HCT116 (cell line): ENCODE measurements at regions not wholly inside any gene's neighbourhood (a gene's known extent, or its start where the extent isn't known, plus 50 kb on each side); places are given as distances from the start of the nearest gene placed in this dataset.

Source experiments
- ATAC-seq: fragments of 200-7000 bp; cut with Tn5 transposase; 2 replicates; pipeline ENCODE4 v1.9.1; 2020; ENCODE audit warnings: mild to moderate bottlenecking, moderate library complexity
- BruUV-seq: library from RNA; stranded (reverse); fragments of 400-500 nt; replicated peaks from 2 replicates; lab custom pipeline; 2021; lab: Mats Ljungman, UMichigan
- CTCF ChIA-PET: fragments of 300-600 bp; sonication (Branson Sonifier 250); formaldehyde crosslinking; loops from one replicate; lab custom pipeline; 2021; ENCODE audit warnings: antibody characterized with exemption; lab: Charles Lee
- POLR2A ChIA-PET: fragments of 300-600, 350-600 bp; sonication (Branson Sonifier 250); formaldehyde crosslinking; loops from one replicate; lab custom pipeline; 2021; ENCODE audit warnings: antibody characterized with exemption; lab: Charles Lee
- RAD21 ChIA-PET, 2 experiments: fragments of 300-600 bp; sonication (Branson Sonifier 250); formaldehyde crosslinking; loops; one replicate each; lab custom pipeline; 2023; ENCODE audit warnings: low total read pairs in 2 of 2; ENCODE audit not compliant: uncharacterized antibody in 2 of 2, unreplicated experiment in 2 of 2, low non-redundant PET in 1 of 2; lab: Charles Lee
- DNase-seq: peaks from one replicate; pipeline ENCODE4 v3.0.0-alpha.2; 2010; ENCODE audit warnings: low read depth, low spot score
- H2AFZ ChIP-seq: fragments of 200-600 bp; shearing (Covaris generic), sonication (generic); 2 replicates; pipeline ENCODE4 v1.6.1; 2017; ENCODE audit warnings: low read depth, mixed run types, mixed read lengths, antibody characterized with exemption, low read length; ENCODE audit not compliant: poor library complexity, severe bottlenecking
- H3K27ac ChIP-seq: 2 replicates; pipeline ENCODE4 v1.5.1; 2012; ENCODE audit warnings: low read depth, low read length
- H3K27me3 ChIP-seq: fragments of 200-600 bp; sonication (generic); 2 replicates; pipeline ENCODE4 v1.6.1; 2016; ENCODE audit warnings: mixed run types, low read length, mixed read lengths; ENCODE audit not compliant: insufficient read depth
- H3K36me3 ChIP-seq, 2 experiments: fragments of 200-500 bp in 1 of 2; fragments of 200-600 bp in 1 of 2; sonication (Bioruptor generic) in 1 of 2; sonication (generic) in 1 of 2; 2 replicates each; pipeline versions ENCODE4 v1.5.1 to v1.6.1; 2014 to 2016; ENCODE audit warnings: low read length in 2 of 2, inconsistent platforms in 1 of 2, mixed read lengths in 1 of 2, mixed run types in 1 of 2; ENCODE audit not compliant: insufficient read depth in 2 of 2, control insufficient read depth in 1 of 2
- H3K4me1 ChIP-seq, 2 experiments: fragments of 200-600 bp in 1 of 2; sonication (generic) in 1 of 2; 2 replicates each; pipeline versions ENCODE4 v1.5.1 to v1.6.1; 2012 to 2017; ENCODE audit warnings: low read length in 2 of 2, inconsistent platforms in 1 of 2, mild to moderate bottlenecking in 1 of 2, mixed read lengths in 1 of 2, mixed run types in 1 of 2, moderate library complexity in 1 of 2; ENCODE audit not compliant: insufficient read depth in 2 of 2, control insufficient read depth in 1 of 2
- H3K4me2 ChIP-seq: fragments of 200-600 bp; sonication (generic); 2 replicates; pipeline ENCODE4 v1.6.1; 2017; ENCODE audit warnings: mixed run types, low read length, mixed read lengths
- H3K4me3 ChIP-seq, 2 experiments: fragments of 200-600 bp in 1 of 2; sonication (generic) in 1 of 2; replicated peaks in 1 of 2; 2 replicates each; pipeline ENCODE4 v1.5.1; 2011 to 2016; ENCODE audit warnings: low read length in 2 of 2, control low read depth in 1 of 2, low read depth in 1 of 2, mild to moderate bottlenecking in 1 of 2, mixed read lengths in 1 of 2, mixed run types in 1 of 2
- H3K79me2 ChIP-seq: fragments of 200-600 bp; sonication (generic); 2 replicates; pipeline ENCODE4 v1.6.1; 2017; ENCODE audit warnings: mild to moderate bottlenecking, mixed run types, low read length, moderate library complexity, mixed read lengths; ENCODE audit not compliant: insufficient read depth
- H3K9ac ChIP-seq: fragments of 200-600 bp; sonication (generic); 2 replicates; pipeline ENCODE4 v1.6.1; 2016; ENCODE audit warnings: low read length, mixed read lengths
- H3K9me2 ChIP-seq: fragments of 200-600 bp; sonication (generic), shearing (Covaris generic); 2 replicates; pipeline ENCODE4 v1.6.1; 2017; ENCODE audit warnings: mixed run types, mild to moderate bottlenecking, moderate library complexity; ENCODE audit not compliant: insufficient read depth
- H3K9me3 ChIP-seq, 2 experiments: fragments of 200-500 bp in 1 of 2; fragments of 200-600 bp in 1 of 2; sonication (Bioruptor generic) in 1 of 2; sonication (generic) in 1 of 2; 2 replicates each; pipeline ENCODE4 v1.6.1; 2014 to 2017; ENCODE audit warnings: low read length in 2 of 2, mixed read lengths in 2 of 2, inconsistent platforms in 1 of 2, low read depth in 1 of 2, mild to moderate bottlenecking in 1 of 2, mixed run types in 1 of 2, moderate library complexity in 1 of 2; ENCODE audit not compliant: control insufficient read depth in 1 of 2, insufficient read depth in 1 of 2
- H4K20me1 ChIP-seq: fragments of 200-600 bp; sonication (generic), shearing (Covaris generic); 2 replicates; pipeline ENCODE4 v1.6.1; 2017; ENCODE audit warnings: mixed run types, mild to moderate bottlenecking, moderate library complexity; ENCODE audit not compliant: insufficient read depth
- CBX3 ChIP-seq: IDR thresholded peaks from 2 replicates; pipeline ENCODE4 v1.6.1; 2012; ENCODE audit warnings: low read depth
- CEBPB ChIP-seq: IDR thresholded peaks from 2 replicates; pipeline ENCODE4 v1.6.1; 2012; ENCODE audit warnings: low read depth
- EGR1 ChIP-seq: IDR thresholded peaks from 2 replicates; pipeline ENCODE4 v1.6.1; 2012; ENCODE audit warnings: low read depth
- EZH2 ChIP-seq: fragments of 200-600 bp; sonication (generic); IDR thresholded peaks from 2 replicates; pipeline ENCODE4 v1.6.1; 2017; ENCODE audit warnings: antibody characterized with exemption, mixed run types
- FOSL1 ChIP-seq: IDR thresholded peaks from 2 replicates; pipeline ENCODE4 v1.6.1; 2012; ENCODE audit warnings: low read depth
- JUND ChIP-seq: IDR thresholded peaks from 2 replicates; pipeline ENCODE4 v1.6.1; 2012
- POLR2AphosphoS5 ChIP-seq: IDR thresholded peaks from 2 replicates; pipeline ENCODE4 v1.6.1; 2011; ENCODE audit warnings: mild to moderate bottlenecking, low read depth, low read length, moderate library complexity
- RAD21 ChIP-seq: IDR thresholded peaks from 2 replicates; pipeline ENCODE4 v1.6.1; 2012; ENCODE audit warnings: low read depth, mild to moderate bottlenecking
- SIN3A ChIP-seq: IDR thresholded peaks from 2 replicates; pipeline ENCODE4 v1.6.1; 2012; ENCODE audit warnings: low read depth
- SRF ChIP-seq: IDR thresholded peaks from 2 replicates; pipeline ENCODE4 v1.6.1; 2012; ENCODE audit warnings: low read depth
- TCF7L2 ChIP-seq: IDR thresholded peaks from 2 replicates; pipeline ENCODE4 v1.7.0; 2011; ENCODE audit warnings: borderline replicate concordance, inconsistent platforms; ENCODE audit not compliant: insufficient read depth, insufficient read length; ENCODE audit errors: extremely low read depth
- YY1 ChIP-seq: IDR thresholded peaks from 2 replicates; pipeline ENCODE4 v1.6.1; 2011; ENCODE audit warnings: low read length, low read depth, moderate library complexity, mild to moderate bottlenecking; ENCODE audit not compliant: insufficient replicate concordance; ENCODE audit errors: extremely low read depth
- ZFX ChIP-seq: fragments of 450-650 bp; IDR thresholded peaks from 2 replicates; pipeline ENCODE4 v1.6.1; 2017
- ZNF274 ChIP-seq: fragments of 200-500 bp; sonication (Bioruptor generic); IDR thresholded peaks from 2 replicates; pipeline ENCODE4 v1.6.1; 2014; ENCODE audit warnings: mild to moderate bottlenecking, low read depth, low read length, inconsistent platforms
- intact Hi-C: fragments of 100-400 bp; cut with micrococcal nuclease; formaldehyde crosslinking; loops from 2 replicates; pipeline ENCODE4 v1.10.0; 2022
- TF ChIP-seq, protein P1 (sequence below): IDR thresholded peaks from 2 replicates; pipeline ENCODE4 v1.6.1; 2012
- TF ChIP-seq, protein P2 (sequence below): IDR thresholded peaks from 2 replicates; pipeline ENCODE4 v1.6.1; 2012; ENCODE audit warnings: low read depth
- TF ChIP-seq, protein P3 (sequence below): IDR thresholded peaks from 2 replicates; pipeline ENCODE4 v1.6.1; 2011; ENCODE audit warnings: mild to moderate bottlenecking, low read length, moderate library complexity; ENCODE audit not compliant: insufficient replicate concordance; ENCODE audit errors: extremely low read depth

DNA sequence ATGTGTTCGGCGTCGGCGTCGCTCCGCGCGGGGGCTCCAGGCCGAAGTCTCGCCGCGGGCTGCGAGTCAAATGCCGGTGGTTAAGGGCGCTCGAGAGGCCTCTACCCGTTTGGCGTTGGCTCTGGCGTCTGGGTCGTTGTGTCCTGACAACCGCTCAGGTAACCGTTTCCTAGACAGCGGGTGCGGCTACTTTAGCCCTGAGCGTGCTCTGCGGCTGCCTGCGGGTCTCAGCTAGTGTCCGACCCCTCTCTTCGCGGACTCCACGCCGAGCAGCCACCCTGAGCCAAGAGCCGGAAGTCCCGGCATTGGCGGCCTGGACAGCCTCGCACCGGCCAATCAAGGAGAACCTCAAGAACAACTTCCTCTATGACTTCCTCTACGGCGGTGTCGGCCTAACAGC is 173.4 kb downstream of the SETD4 start:
- Histone ChIP-seq H3K4me3 (no peak overlapping the region), H3K9me2 (no peaks in the 10 kb centered on the region), H4K20me1 (no peaks in the 10 kb centered on the region), H3K79me2 (no peaks in the 10 kb centered on the region), H3K9ac (no peak overlapping the region), H3K4me1 (no peaks in the 10 kb centered on the region), H3K27ac (no peak overlapping the region), H3K36me3 (no peaks in the 10 kb centered on the region), H3K27me3 (peaks cover 8% of the 10 kb centered on the region; the same call in 1 of the 2 replicates), H3K9me3 (no peaks in the 10 kb centered on the region), H2AFZ (no peak overlapping the region), H3K4me2 (no peak overlapping the region)
- ATAC-seq, result no peak
- DNase-seq, result no peak
- intact Hi-C loops, result no loop called here
- BruUV-seq, result no TSS peak
- RAD21 ChIA-PET, result no interaction called here
- TF ChIP-seq POLR2AphosphoS5, result no peak
- TF ChIP-seq FOSL1, result no peak
- no peak for TF ChIP-seq CEBPB
- TF ChIP-seq SRF, result no peak
- TF ChIP-seq JUND, result no peak
- TF ChIP-seq RAD21, result no peak
- TF ChIP-seq, protein P1, sequence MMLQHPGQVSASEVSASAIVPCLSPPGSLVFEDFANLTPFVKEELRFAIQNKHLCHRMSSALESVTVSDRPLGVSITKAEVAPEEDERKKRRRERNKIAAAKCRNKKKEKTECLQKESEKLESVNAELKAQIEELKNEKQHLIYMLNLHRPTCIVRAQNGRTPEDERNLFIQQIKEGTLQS, result no peak
- TF ChIP-seq, protein P2, sequence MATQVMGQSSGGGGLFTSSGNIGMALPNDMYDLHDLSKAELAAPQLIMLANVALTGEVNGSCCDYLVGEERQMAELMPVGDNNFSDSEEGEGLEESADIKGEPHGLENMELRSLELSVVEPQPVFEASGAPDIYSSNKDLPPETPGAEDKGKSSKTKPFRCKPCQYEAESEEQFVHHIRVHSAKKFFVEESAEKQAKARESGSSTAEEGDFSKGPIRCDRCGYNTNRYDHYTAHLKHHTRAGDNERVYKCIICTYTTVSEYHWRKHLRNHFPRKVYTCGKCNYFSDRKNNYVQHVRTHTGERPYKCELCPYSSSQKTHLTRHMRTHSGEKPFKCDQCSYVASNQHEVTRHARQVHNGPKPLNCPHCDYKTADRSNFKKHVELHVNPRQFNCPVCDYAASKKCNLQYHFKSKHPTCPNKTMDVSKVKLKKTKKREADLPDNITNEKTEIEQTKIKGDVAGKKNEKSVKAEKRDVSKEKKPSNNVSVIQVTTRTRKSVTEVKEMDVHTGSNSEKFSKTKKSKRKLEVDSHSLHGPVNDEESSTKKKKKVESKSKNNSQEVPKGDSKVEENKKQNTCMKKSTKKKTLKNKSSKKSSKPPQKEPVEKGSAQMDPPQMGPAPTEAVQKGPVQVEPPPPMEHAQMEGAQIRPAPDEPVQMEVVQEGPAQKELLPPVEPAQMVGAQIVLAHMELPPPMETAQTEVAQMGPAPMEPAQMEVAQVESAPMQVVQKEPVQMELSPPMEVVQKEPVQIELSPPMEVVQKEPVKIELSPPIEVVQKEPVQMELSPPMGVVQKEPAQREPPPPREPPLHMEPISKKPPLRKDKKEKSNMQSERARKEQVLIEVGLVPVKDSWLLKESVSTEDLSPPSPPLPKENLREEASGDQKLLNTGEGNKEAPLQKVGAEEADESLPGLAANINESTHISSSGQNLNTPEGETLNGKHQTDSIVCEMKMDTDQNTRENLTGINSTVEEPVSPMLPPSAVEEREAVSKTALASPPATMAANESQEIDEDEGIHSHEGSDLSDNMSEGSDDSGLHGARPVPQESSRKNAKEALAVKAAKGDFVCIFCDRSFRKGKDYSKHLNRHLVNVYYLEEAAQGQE, result no peak
- TF ChIP-seq, protein P3, sequence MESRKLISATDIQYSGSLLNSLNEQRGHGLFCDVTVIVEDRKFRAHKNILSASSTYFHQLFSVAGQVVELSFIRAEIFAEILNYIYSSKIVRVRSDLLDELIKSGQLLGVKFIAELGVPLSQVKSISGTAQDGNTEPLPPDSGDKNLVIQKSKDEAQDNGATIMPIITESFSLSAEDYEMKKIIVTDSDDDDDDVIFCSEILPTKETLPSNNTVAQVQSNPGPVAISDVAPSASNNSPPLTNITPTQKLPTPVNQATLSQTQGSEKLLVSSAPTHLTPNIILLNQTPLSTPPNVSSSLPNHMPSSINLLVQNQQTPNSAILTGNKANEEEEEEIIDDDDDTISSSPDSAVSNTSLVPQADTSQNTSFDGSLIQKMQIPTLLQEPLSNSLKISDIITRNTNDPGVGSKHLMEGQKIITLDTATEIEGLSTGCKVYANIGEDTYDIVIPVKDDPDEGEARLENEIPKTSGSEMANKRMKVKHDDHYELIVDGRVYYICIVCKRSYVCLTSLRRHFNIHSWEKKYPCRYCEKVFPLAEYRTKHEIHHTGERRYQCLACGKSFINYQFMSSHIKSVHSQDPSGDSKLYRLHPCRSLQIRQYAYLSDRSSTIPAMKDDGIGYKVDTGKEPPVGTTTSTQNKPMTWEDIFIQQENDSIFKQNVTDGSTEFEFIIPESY, result no peak
- TF ChIP-seq SIN3A, result no peak
- no peak for TF ChIP-seq CBX3
- TF ChIP-seq EZH2, result no peak
- TF ChIP-seq ZNF274, result no peak
- TF ChIP-seq YY1, result no peak
- TF ChIP-seq ZFX, result no peak
- no peak for TF ChIP-seq TCF7L2
- TF ChIP-seq EGR1, result no peak
- POLR2A ChIA-PET, result interaction anchor here (0.6 kb wide), 1 partner anchor 165 kb away, joined by 3 read pairs; no protein-coding TSS in a partner anchor
- CTCF ChIA-PET, result no interaction called here
